ENCODE measurements at regions not wholly inside any gene's neighbourhood (a gene's known extent, or its start where the extent isn't known, plus 50 kb on each side); places are given as distances from the start of the nearest gene placed in this dataset.
"Not testable (repeated sequence)": the region's sequence is repeated elsewhere in the genome, so short reads cannot be mapped to it uniquely, and the experiment has no call there.

DNA sequence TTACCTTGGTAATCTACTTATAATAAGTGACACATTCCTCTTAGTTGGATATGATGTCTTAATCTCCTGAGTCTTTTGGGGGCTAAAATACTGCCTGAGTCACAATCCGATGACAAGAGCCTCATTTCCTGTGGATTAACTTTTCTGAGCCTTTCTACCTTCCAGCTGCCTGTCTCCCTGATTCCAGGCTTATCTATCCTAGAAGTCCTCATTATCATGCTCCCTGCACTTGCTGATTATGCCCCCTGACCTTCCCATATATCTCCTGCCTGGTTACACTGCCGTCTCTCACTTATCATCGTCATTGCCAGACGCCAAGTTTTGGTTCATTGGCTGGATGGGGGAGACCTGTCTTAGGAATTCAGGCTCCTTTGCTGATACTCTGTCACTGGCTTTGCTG lies 727.4 kb upstream of the CA10 start:
- DNase-seq (ENCODE audit: low spot score) = no peak

DNA sequence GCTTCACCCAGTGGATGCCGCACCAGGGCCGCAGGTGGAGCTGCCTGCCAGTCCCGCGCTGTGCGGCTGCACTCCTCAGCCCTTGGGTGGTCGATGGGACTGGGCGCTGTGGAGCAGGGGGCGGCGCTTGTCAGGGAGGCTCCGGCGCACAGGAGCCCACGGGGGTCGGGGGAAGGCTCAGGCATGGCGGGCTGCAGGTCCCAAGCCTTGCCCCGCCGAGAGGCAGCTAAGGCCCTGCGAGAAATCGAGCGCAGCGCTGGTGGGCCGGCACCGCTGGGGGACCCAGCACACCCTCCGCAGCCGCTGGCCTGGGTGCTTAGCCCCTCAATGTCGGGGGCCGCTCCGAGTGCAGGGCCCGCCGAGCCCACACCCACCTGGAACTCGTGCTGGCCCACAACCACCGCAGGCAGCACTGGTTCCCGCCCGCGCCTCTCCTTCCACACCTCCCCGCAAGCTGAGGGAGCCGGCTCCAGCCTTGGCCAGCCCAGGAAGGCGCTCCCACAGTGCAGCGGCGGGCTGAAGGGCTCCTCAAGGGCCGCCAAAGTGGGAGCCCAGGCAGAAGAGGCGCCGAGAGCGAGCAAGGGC lies 725.5 kb upstream of the CA10 start:
- not testable (repeated sequence) for DNase-seq (ENCODE audit: low spot score)

DNA sequence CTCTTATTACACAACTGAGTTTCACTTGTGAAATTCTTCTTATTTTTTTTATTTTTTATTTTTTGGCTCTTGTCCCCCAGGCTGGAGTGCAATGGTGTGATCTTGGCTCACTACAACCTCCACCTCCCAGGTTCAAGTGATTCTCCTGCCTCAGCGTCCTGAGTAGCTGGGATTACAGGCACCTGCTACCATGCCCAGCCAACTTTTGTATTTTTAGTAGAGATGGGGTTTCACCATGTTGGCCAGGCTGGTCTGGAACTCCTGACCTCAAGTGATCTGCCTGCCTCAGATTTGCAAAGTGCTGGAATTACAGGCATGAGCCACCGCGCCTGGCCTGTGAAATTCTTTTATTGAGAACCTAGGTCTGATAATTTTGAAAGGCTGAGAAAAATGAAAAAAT lies 688.3 kb upstream of the CA10 start:
- DNase-seq (ENCODE audit: low spot score) = not testable (repeated sequence)

DNA sequence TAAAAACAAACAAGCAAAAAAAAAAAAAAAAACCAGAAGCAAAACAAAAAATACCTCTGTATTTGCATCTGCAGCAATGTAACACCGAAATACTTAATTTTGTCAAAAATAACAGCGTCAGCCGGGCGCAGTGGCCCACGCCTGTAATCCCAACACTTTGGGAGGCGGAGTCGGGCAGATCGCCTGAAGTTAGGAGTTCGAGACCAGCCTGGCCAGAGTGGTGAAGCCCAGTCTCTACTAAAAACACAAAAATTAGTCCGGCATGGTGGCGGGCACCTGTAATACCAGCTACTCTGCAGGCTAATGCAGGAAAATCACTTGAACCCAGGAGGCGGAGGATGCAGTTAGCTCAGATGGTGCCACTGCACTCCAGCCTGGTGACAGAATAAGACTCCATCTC lies 683.5 kb upstream of the CA10 start:
- no peak for DNase-seq (ENCODE audit: low spot score)

DNA sequence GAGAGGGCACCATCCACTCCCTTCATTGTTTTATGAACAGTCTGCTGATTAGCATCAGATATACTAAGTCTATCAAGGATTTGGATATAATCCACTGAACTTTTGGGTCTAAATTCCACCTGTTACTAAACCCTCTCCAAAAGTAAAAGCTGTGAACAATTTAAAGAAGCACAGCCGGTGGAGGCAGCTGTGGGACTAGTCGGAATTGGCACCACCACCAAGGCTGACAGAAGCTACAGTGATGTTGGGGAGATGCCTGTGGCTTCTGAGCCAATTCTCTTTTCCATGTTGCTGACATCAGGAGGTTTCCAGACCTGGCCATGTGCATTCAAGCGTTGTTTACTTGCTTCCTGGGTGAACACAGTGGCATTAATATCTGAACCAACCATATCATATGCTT lies 679.0 kb upstream of the CA10 start:
- DNase-seq (ENCODE audit: low spot score) = no peak

DNA sequence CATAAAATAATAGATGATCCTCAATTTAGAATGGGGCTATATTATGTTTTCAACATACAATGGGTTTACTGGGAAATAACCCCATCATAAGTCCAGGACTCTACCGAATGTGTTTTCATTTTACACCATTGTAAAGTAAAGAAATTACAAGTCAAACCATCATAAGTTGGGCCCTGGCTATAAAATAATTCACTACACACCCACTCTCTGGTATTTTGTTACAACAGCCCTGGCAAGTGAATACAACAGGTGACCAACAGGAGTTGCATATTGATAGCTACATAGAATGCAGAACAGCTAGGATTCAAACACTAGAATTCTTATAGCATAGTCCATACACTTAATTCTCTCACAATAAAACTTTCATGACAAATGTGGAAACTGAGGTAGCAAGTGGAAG lies 673.0 kb upstream of the CA10 start:
- no peak for DNase-seq (ENCODE audit: low spot score)

DNA sequence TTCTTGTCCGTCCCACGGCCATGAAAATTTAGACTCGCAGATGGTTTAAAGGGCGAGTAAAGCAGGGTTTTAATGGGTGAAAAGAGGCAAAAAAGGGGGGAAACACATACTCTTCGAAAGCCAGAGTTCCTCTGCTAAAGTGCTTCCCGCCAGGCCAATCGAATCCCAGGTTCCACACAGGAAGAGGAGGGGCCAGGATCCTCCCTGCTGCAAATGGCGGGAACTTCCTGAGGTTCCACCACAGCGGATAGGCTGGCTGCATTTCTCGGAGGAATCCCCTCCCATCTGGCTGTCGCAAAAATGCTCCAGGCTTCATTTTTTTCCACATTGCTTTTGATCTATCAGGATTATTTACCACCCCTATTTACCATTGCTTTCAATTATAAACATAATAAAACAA lies 670.1 kb upstream of the CA10 start:
- no peak for DNase-seq (ENCODE audit: low spot score)

DNA sequence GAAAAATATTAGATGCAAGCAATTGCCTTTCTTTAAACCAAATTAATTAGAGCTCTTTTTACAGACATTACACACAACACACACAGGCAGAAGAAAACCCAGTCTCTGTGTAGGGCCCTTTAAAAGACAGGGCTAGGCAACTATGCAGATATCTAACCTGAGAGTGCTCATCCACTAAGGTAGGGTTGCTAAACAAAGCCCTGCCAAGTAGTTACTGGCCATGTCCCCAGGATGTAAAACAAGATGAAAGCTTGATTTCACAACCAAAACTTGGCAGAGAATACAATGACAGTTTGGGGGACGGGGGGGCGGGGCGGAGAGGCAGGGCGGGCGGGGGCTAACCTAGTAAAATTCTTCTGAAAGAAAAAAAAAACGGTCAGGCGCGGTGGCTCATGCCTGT lies 669.0 kb upstream of the CA10 start:
- DNase-seq (ENCODE audit: low spot score) = no peak

DNA sequence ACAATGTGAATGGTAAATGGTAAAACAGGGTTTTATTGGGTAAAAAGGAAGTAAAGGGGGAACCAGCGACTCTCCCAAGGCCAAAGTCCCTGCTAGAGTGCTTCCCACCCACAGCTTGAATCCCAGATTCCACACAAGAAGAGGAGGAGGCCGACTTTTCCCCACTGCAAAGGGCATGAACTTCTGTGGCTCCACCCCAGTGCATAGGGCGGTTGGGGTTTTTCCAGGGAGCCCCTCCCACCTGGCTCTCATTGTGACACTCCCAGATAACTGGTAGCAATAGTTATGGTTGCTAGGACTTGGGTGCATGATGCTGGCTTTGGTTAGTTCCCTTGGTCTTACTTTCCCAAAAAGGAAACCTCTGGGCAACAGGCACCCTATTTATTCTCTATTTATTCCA lies 666.0 kb upstream of the CA10 start:
- DNase-seq (ENCODE audit: low spot score) = no peak

DNA sequence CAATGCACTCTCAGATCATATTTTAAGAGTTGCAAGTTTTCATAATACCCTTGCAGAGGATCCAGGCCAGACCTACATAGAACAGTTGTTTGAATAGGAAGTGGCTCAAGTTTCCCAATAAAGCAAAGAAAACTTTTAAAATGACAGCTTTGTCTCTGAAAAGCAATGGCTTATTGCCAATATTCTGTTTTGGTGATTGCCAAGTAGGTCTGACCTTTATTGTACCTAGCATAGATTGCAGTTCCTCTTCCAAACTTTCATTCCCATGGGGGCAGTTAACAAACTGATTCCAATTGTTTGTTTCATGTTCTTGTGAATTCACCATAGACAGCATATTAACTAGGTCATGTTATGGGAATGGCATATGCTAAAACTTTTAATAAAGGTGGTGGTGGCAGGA lies 664.6 kb upstream of the CA10 start:
- DNase-seq (ENCODE audit: low spot score) = no peak

DNA sequence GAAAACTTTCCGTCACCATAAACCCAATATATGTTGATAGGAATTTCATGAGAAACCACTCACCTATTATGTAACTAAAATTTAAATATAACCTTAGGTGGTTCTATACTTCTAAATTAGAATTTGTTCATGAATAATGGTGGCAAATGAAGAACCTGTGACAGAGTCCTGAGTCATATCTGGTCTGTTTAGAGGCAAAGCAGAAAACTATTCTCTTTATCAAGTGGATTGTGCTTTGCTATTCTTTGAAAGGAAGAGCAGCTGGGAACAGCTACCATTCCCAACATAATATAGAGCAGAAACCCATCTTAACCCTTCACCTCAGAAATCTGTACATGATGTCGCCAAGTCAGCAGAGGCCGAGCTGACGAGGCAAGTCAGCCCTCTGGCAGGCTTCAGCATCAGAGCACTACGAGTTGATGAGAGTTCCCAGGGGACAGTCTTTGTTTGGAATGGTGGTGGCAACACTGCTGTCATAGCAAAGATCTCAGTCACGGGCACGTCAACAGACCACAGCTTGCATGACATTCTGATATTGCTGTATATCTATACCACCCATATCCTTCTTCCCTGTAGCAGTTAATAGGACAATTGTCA lies 631.9 kb upstream of the CA10 start:
- no peak for DNase-seq (ENCODE audit: low spot score)

DNA sequence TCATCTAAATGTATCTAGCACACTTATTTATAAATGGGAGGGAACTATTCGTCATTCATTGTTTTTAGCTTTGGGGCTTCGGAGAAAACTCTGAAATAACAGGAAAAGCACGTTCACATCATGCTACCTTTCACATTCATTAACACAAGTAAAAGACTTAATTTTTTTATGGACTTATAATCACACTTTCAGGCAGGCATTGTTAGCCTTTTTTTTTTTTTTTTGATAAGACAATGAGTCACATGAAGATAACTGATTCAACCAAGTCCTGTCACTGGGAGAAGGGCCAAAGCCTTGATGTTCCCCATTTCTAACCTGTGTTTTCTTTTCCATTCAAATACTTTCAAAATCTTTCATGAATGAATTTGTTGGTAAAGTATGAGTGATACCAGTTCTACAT lies 631.3 kb upstream of the CA10 start:
- DNase-seq (ENCODE audit: low spot score) = no peak

DNA sequence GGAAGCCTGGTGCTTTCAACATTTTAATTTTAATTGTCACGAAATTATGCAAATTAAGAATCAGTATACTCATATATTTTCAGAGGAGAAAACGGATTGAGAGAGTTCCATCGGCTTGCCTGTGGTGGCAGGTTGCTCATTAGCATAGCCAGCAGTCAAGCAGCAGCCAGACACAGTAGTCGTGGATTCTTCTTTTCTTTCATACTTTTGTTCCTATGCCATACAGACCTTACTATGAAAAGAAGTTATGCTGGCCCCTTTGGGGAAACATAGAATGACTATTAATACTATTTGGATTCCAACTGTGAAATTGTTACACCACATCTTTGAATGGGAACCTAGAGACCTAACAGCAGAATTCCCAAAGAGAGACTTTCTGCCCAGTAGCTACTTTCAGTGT lies 617.7 kb upstream of the CA10 start:
- DNase-seq (ENCODE audit: low spot score) = no peak

DNA sequence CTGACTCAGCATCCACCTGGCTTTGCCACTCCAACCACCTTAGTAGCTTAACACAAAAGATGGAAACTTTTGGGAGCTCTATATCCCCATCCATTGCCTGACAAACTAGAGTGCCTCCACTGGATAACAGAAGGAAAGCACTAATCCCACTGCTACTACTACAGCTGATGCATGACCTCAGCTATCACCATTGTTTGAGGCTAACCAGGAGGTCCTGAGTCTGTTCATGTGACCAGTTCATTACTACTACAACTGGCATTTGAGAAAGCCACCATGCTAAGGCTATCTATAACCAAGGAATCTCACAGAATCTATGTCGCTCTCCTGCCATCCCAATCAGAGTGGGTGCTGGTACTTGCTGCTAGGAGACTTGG lies 604.3 kb upstream of the CA10 start:
- DNase-seq (ENCODE audit: low spot score) = no peak

DNA sequence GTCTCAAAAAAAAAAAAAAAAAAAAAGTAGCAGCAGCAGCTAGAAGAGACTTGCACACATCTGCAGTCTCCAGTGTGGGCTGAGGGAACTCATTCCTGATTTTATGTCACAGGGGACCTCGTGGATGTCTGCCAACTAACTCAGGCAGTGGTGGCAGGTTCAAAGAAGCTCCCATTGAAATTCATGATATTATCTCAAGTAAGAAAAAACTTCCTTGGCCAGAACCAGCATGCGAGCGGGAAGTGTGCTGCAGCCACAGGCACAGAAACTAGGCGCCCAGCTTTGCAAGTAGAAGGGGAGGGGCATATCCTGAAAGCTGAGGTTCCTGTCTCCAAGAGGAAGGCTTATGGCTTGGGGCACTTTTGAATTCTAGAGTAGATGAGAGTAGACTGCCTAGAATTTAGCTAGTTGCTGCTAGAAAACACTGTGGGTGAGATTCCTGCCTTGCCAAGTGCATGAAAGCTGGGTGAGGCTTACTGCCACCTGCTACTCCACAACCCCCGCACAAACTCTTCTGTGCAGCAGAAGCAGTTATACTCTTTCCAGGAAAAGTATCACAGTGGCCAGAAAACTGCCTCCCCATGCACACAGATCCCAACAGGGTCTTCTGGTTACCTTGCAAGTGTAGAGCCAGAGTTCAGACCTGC lies 603.8 kb upstream of the CA10 start:
- DNase-seq (ENCODE audit: low spot score) = no peak

DNA sequence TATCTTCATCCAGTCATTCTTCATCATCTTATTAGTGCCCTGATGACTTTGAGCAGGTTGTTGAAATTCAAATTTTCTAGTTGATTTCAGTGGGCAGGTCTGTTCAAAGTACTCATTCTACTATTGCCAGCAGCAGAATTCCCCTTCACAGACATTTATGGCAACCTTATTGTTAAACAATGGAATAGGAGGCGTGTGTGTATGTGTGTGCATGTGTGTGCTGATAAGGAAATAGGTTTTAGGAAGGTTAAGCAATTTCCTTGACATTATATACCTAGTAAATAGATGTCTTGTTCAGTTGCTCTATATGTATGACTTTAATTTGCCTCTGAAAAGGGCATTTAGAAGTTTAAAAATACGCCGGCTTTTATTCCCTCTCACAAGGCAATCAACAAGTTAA lies 601.4 kb upstream of the CA10 start:
- no peak for DNase-seq (ENCODE audit: low spot score)

DNA sequence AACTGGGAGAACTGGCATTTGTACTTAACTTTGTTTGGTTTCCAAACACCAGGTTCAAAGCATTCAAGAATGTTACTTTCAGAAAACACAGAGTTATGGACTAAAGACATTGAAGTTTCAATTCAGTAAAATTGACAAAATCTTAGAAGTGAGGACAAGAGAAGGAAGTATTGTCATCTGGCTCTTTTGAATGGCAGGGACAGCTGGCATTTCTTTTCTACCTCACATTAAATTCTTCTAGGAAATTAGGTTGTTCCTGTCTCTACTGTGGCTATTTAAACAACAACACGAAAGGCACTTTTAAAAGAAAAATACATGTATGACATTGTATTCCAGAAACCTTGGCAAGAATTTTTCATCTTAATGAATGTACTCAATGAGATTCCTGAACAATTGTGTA lies 600.0 kb upstream of the CA10 start:
- no peak for DNase-seq (ENCODE audit: low spot score)

DNA sequence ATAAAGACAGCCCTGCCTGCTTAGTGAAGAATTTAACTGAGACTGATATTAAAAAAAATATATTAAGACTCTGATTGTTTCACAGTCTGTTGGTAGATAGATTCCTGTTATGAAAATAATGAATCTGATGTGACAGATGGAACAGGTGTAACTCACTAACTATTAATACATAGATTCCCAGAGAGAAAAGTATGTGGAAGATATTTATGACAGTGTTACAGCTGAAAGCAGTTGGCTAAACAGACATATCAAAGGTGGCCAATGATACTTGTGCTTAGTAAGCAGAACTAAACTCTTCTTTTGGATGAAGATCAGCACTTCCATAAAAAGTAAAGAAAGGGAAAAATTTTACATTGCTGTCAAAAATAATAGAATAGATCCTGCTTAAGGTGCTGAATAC lies 598.2 kb upstream of the CA10 start:
- no peak for DNase-seq (ENCODE audit: low spot score)

DNA sequence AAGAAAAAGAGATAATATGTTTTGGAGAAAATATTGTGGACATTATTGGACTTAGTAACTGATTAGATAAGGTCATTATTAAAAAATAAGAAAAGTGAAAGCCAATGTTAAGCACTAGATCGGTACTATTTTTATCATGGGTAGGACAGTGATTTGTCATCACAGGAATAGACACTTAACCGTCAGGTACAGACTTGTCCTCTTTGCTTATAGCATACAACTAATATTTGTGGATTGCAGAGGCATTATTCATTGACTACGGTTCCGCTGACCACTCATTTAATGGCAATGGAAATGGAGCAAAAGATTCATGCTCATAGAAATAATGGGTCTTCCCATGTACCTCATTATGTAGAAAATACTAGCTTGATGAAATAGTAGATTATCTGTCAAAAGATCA lies 596.3 kb upstream of the CA10 start:
- DNase-seq (ENCODE audit: low spot score) = no peak

DNA sequence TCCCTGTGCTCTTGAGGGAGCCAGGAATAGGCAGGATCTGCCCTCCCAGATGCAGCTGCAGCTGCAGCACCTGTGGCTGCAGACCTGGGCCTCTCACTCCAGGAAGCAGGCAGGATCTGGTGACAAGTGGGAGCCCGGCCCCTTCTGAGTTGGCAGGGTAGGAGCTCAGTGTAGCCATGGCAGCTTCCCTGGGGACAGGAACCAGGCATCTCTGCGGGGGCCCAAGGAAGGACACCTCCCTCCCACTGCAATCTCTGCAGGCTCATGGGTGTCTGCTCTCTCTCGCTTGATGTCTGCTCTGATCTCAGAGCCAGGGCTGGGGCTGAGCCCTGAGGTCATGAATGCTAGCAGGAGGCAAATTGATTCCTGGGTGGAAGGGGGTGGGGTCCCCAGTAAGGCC lies 592.5 kb upstream of the CA10 start:
- DNase-seq (ENCODE audit: low spot score) = no peak

DNA sequence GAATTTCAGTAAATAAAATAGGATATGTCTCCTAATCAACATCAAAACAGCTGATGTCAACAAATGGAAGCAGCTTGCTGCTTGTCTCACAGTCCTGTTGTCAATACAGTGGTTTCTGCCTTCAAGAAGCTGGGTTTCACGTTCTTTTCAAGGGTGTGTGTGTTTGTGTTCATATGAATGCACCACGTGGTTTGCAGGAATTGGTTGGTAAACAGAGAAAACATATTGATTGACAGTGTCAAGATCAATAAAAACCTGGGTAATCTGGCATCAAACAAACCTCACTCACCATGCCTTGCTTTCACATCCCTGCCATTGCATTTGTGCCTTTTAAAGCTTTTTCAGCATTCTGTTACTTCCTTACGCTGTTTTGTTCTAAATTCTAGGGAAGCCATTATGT lies 585.7 kb upstream of the CA10 start:
- DNase-seq (ENCODE audit: low spot score) = no peak

DNA sequence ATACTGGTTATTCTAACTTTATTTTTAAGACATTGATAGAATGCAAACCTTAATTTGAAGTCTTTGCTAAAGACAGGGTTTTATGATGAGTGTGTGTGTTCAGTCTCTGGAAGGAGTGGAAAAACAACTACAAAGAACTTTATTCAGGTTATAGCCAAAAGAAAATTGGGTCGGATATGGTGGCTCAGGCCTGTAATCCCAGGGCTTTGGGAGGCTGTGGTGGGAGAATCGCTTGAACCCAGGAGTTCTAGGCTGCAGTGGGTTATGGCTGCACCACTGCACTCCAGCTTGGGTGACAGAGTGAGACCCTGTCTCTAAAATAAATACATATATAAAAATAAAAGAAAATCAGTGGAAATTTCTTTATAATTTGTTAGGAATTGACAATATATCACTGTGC lies 581.5 kb upstream of the CA10 start:
- DNase-seq (ENCODE audit: low spot score) = no peak

DNA sequence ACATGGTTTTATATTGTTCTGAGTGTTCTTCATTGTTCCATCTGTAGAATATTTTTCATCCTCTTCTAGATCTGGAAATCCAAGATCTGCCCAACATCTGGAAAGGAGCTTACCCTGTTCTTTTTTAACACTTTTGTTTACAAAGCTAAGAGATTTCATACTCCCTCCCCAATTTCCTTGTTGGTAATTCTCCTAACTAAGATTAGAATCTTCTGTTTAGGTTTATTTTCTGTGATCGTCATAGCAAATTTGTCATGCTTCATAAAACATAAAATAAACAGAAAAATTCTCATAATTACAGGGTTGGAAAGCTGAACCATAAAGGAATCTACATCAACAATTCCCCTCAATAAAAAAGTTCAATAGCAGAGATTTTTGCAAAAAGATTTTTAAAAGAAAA lies 580.3 kb upstream of the CA10 start:
- DNase-seq (ENCODE audit: low spot score) = no peak

DNA sequence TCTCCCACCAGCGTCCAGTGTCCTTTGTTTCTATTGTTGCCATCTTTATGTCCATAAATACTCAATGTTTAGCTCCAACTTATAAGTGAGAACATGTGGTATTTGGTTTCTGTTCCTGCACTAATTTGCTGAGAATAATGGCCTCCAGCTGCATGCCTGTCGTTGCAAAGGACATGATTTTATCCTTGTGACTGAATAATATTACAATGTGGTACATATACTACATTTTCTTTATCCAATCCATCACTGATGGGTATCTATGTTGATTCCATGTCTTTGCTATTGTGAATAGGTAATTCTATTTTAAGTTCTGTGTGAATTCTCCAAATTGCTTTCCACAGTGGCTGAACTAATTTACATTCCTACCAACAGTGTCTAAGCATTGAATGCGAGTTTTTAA lies 578.6 kb upstream of the CA10 start:
- DNase-seq (ENCODE audit: low spot score) = no peak

All from kidney capillary endothelial cell (primary cell).